ENCODE measurements at regions not wholly inside any gene's neighbourhood (a gene's known extent, or its start where the extent isn't known, plus 50 kb on each side); places are given as distances from the start of the nearest gene placed in this dataset.
"Not testable (repeated sequence)": the region's sequence is repeated elsewhere in the genome, so short reads cannot be mapped to it uniquely, and the experiment has no call there.

DNA sequence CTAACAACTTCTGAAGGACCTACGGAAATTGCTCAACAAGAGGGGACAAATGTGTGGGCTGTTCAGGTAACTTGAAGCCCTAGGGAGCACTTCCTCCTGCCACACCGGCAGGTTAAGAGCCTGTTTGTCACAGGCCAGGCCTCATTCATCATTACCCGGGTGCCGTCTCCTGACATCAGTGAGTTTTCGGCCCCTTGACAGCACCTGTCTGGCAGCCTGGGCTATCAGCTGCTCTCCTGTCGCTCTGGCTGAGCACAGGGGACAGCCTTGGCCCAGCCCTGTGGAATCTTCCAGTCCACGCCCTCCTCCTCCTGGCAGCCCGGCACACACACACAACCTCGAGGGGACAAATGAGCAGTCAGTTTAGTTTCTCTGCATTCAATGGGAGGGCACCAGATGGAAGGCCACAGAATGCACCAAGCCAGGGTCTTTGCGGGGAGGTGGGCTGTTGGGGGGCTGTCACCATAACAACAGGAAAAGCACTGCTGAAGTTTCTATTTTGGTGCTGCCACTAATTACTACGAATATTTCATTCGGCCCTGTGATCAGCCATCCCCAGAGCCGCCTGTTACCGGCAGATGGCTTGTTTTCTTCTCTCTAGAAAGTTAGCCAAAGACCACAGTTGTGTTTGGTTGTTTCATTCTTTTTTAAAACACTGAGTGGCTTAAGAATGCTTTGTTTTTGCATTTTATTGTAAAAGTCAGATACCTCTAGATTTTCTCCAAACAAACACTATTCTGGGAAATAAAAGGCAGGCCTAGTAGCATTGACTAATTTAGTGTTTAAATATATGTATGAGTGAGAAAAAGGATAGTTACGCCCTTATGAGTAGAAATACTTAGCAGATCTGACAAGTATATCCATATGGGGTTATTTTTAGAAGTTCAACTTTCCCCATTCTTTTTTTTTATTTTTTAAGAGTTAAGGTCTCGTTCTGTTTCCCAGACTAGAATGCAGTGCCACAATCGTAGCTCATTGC, 189.9 kb upstream of the NDUFV2 start:
- intact Hi-C loops (cut with micrococcal nuclease): no loop called here
- H3K27ac ChIP-seq (ENCODE audit: low read depth, low read length): no peak overlapping the region
- peak; percentile 84 for ATAC-seq
- H3K4me3 ChIP-seq (replicated peaks in 1 of 2; ENCODE audit: low read depth in 1 of 2, low read length in 2 of 2): no peak overlapping the region
- peak overlapping the region; percentile 26 for H3K4me2 ChIP-seq (ENCODE audit: low read length)
- no TSS peak for BruUV-seq (replicated peaks)
- H3K9me3 ChIP-seq (ENCODE audit: control insufficient read depth in 1 of 2, insufficient read depth in 1 of 2, low read depth in 1 of 2, low read length in 2 of 2): no peaks in the 10 kb centered on the region
- ChIA-PET CTCF (interaction anchor here (1.6 kb wide), 1 partner anchor 12 kb away, joined by 3 read pairs; no protein-coding TSS in a partner anchor), POLR2A (no interaction called here), RAD21 (ENCODE audit: low non-redundant PET in 1 of 2, low total read pairs in 2 of 2, uncharacterized antibody in 2 of 2, unreplicated experiment in 2 of 2) (no interaction called here)
- peaks cover 10 to 11% of the 10 kb centered on the region in 2 experiments; a peak in 3 of 4 replicates for H3K4me1 ChIP-seq (ENCODE audit: control insufficient read depth in 1 of 2, insufficient read depth in 2 of 2, low read length in 2 of 2)
- TF ChIP-seq SP1 (IDR thresholded peaks at IDR 0.05; ENCODE audit: low read depth) (peak; percentile 28; the same call in 1 of the 2 replicates), SRF (IDR thresholded peaks at IDR 0.05; ENCODE audit: low read depth) (no peak)
- TF ChIP-seq, protein P1, sequence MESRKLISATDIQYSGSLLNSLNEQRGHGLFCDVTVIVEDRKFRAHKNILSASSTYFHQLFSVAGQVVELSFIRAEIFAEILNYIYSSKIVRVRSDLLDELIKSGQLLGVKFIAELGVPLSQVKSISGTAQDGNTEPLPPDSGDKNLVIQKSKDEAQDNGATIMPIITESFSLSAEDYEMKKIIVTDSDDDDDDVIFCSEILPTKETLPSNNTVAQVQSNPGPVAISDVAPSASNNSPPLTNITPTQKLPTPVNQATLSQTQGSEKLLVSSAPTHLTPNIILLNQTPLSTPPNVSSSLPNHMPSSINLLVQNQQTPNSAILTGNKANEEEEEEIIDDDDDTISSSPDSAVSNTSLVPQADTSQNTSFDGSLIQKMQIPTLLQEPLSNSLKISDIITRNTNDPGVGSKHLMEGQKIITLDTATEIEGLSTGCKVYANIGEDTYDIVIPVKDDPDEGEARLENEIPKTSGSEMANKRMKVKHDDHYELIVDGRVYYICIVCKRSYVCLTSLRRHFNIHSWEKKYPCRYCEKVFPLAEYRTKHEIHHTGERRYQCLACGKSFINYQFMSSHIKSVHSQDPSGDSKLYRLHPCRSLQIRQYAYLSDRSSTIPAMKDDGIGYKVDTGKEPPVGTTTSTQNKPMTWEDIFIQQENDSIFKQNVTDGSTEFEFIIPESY (IDR thresholded peaks at IDR 0.05; ENCODE audit: extremely low read depth, insufficient replicate concordance, low read length): no peak
- no peak overlapping the region for H3K9ac ChIP-seq (ENCODE audit: low read length)
- no peak for DNase-seq (ENCODE audit: low read depth, low spot score)
- no peaks in the 10 kb centered on the region for H3K9me2 ChIP-seq (ENCODE audit: insufficient read depth)
- H3K79me2 ChIP-seq (ENCODE audit: insufficient read depth, low read length): no peaks in the 10 kb centered on the region
- H3K27me3 ChIP-seq (ENCODE audit: insufficient read depth, low read length): no peaks in the 10 kb centered on the region
- no peaks in the 10 kb centered on the region for H4K20me1 ChIP-seq (ENCODE audit: insufficient read depth)
- no peaks in the 10 kb centered on the region for H3K36me3 ChIP-seq (ENCODE audit: control insufficient read depth in 1 of 2, insufficient read depth in 2 of 2, low read length in 2 of 2)
- peak overlapping the region; percentile 36 for H2AFZ ChIP-seq (ENCODE audit: low read depth, low read length, poor library complexity, severe bottlenecking)

DNA sequence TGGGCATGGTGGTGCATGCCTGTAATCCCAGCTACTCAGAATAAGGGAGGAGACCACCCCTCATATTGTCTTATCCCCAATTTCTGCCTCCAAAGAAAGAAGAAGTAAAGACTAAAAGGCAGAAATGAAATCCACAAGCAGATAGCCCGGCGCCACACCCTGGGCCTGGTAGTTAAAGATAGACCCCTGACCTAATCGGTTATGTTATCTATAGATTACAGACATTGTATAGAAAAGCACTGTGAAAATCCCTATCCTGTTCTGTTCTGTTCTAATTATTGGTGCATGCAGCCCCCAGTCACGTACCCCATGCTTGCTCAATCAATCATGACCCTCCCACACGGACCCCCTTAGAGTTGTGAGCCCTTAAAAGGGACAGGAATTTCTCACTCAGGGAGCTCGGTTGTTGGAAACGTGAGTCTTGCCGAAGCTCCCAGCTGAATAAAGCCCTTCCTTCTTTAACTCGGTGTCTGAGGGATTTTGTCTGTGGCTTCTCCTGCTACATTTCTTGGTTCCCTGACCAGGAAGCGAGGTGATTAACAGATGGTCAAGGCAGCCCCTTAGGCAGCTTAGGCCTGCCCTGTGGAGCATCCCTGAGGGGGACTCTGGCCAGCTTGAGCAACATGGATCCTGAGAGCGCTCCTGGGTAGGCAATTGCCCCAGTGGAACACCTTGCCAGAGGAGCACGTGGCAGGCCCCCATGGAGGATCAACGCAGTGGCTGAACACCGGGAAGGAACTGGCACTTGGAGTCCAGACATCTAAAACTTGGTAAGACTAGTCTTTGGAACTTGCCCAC, 188.7 kb upstream of the NDUFV2 start:
- POLR2A ChIA-PET; H3K4me2 ChIP-seq (ENCODE audit: low read length); H3K27ac ChIP-seq (ENCODE audit: low read depth, low read length); BruUV-seq (replicated peaks); CTCF ChIA-PET; H4K20me1 ChIP-seq (ENCODE audit: insufficient read depth); H3K9ac ChIP-seq (ENCODE audit: low read length); H2AFZ ChIP-seq (ENCODE audit: low read depth, low read length, poor library complexity, severe bottlenecking); H3K9me2 ChIP-seq (ENCODE audit: insufficient read depth); H3K36me3 ChIP-seq (ENCODE audit: control insufficient read depth in 1 of 2, insufficient read depth in 2 of 2, low read length in 2 of 2); DNase-seq (ENCODE audit: low read depth, low spot score); intact Hi-C loops (cut with micrococcal nuclease); H3K4me3 ChIP-seq (replicated peaks in 1 of 2; ENCODE audit: low read depth in 1 of 2, low read length in 2 of 2); H3K79me2 ChIP-seq (ENCODE audit: insufficient read depth, low read length); RAD21 ChIA-PET (ENCODE audit: low non-redundant PET in 1 of 2, low total read pairs in 2 of 2, uncharacterized antibody in 2 of 2, unreplicated experiment in 2 of 2); H3K27me3 ChIP-seq (ENCODE audit: insufficient read depth, low read length); ATAC-seq; H3K9me3 ChIP-seq (ENCODE audit: control insufficient read depth in 1 of 2, insufficient read depth in 1 of 2, low read depth in 1 of 2, low read length in 2 of 2): not testable (repeated sequence)
- peaks cover 10 to 11% of the 10 kb centered on the region in 2 experiments; a peak in 3 of 4 replicates for H3K4me1 ChIP-seq (ENCODE audit: control insufficient read depth in 1 of 2, insufficient read depth in 2 of 2, low read length in 2 of 2)

DNA sequence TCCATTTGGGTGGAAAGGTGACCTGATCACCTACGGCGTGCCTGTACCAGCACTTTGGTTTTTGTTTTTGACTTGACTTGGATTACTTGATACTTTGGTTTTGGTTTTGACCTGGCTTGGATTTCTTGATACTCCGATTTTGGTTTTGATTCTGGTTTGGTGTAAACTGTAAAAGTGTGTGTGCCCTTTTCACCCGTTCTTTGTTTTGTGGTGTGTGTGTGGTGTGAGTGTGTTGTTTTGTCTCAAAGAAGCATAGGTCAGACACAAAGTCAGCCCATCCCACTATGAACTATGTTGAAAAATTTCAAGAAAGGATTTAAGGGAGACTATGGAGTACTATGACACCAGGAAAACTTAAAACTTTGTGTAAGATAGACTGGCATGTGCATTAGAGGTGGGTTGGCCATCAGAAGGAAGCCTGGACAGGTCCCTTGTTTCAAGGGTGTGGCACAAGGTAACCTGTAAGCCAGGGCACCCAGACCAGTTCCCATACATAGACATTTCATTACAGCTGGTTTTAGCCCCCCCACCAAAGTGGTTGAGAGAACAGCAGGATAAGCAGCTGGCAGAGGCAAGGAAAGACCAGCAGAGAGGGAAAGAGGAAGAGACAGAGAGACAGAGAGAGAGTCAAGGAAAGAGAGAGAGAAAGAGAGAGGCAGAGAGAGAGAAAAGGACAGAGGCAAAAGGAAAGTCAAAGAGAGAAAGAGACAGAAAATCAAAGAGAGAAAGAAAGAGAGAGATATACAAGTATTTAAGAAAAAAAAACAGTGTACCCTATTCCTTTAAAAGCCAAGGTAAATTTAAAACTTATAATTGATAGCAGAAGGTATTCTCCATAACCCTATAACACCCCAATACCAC, 187.9 kb upstream of the NDUFV2 start:
- ATAC-seq; BruUV-seq (replicated peaks); H3K36me3 ChIP-seq (ENCODE audit: control insufficient read depth in 1 of 2, insufficient read depth in 2 of 2, low read length in 2 of 2); H3K9me2 ChIP-seq (ENCODE audit: insufficient read depth); H3K27me3 ChIP-seq (ENCODE audit: insufficient read depth, low read length); H4K20me1 ChIP-seq (ENCODE audit: insufficient read depth); DNase-seq (ENCODE audit: low read depth, low spot score); intact Hi-C loops (cut with micrococcal nuclease); H3K4me2 ChIP-seq (ENCODE audit: low read length); POLR2A ChIA-PET; H3K4me3 ChIP-seq (replicated peaks in 1 of 2; ENCODE audit: low read depth in 1 of 2, low read length in 2 of 2); RAD21 ChIA-PET (ENCODE audit: low non-redundant PET in 1 of 2, low total read pairs in 2 of 2, uncharacterized antibody in 2 of 2, unreplicated experiment in 2 of 2); CTCF ChIA-PET; H3K79me2 ChIP-seq (ENCODE audit: insufficient read depth, low read length); H3K9me3 ChIP-seq (ENCODE audit: control insufficient read depth in 1 of 2, insufficient read depth in 1 of 2, low read depth in 1 of 2, low read length in 2 of 2); H2AFZ ChIP-seq (ENCODE audit: low read depth, low read length, poor library complexity, severe bottlenecking); H3K27ac ChIP-seq (ENCODE audit: low read depth, low read length); H3K9ac ChIP-seq (ENCODE audit: low read length): not testable (repeated sequence)
- H3K4me1 ChIP-seq (ENCODE audit: control insufficient read depth in 1 of 2, insufficient read depth in 2 of 2, low read length in 2 of 2): peaks cover 10 to 11% of the 10 kb centered on the region in 2 experiments; a peak in 3 of 4 replicates

All from HCT116 (cell line).